ENCODE measurements at regions not wholly inside any gene's neighbourhood (a gene's known extent, or its start where the extent isn't known, plus 50 kb on each side); places are given as distances from the start of the nearest gene placed in this dataset.
"Not testable (repeated sequence)": the region's sequence is repeated elsewhere in the genome, so short reads cannot be mapped to it uniquely, and the experiment has no call there.

DNA sequence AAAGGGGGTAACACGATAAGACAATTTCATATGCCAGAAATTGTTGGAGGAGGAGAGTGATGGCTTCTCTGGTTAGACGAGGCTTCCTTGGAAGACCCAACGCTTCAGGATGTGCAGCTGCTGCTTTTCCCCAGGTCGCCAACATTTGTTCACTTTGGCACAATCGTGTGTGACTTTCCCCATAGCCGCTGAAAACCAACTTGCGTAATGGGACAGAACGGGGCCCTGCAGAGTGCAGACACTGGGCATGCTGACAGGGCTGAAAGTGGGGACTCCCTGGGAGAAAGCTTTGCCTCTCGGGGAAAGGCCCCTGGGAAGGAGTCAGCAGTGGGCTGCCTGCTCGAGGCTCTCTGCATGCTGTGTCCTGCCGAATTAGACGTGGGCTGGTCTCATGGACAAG lies 130.7 kb downstream of the MRPL57 start:
- TF ChIP-seq ZFP3 (CRISPR knock-in tag; IDR thresholded peaks at IDR 0.05); ZNF70 (CRISPR knock-in tag; IDR thresholded peaks at IDR 0.05); BACH2 (CRISPR knock-in tag; IDR thresholded peaks at IDR 0.05; ENCODE audit: borderline replicate concordance); PPARA (CRISPR knock-in tag; IDR thresholded peaks at IDR 0.05; ENCODE audit: borderline replicate concordance); ZFP30 (CRISPR knock-in tag; IDR thresholded peaks at IDR 0.05); CSDC2 (CRISPR knock-in tag; IDR thresholded peaks at IDR 0.05); TOX (CRISPR knock-in tag; IDR thresholded peaks at IDR 0.05; ENCODE audit: borderline replicate concordance); ARNTL (CRISPR knock-in tag; IDR thresholded peaks at IDR 0.05; ENCODE audit: borderline replicate concordance, low read depth): not testable (repeated sequence)
- TF ChIP-seq, protein P1, sequence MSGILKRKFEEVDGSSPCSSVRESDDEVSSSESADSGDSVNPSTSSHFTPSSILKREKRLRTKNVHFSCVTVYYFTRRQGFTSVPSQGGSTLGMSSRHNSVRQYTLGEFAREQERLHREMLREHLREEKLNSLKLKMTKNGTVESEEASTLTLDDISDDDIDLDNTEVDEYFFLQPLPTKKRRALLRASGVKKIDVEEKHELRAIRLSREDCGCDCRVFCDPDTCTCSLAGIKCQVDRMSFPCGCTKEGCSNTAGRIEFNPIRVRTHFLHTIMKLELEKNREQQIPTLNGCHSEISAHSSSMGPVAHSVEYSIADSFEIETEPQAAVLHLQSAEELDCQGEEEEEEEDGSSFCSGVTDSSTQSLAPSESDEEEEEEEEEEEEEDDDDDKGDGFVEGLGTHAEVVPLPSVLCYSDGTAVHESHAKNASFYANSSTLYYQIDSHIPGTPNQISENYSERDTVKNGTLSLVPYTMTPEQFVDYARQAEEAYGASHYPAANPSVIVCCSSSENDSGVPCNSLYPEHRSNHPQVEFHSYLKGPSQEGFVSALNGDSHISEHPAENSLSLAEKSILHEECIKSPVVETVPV (CRISPR knock-in tag; IDR thresholded peaks at IDR 0.05): not testable (repeated sequence)
- TF ChIP-seq, protein P2, sequence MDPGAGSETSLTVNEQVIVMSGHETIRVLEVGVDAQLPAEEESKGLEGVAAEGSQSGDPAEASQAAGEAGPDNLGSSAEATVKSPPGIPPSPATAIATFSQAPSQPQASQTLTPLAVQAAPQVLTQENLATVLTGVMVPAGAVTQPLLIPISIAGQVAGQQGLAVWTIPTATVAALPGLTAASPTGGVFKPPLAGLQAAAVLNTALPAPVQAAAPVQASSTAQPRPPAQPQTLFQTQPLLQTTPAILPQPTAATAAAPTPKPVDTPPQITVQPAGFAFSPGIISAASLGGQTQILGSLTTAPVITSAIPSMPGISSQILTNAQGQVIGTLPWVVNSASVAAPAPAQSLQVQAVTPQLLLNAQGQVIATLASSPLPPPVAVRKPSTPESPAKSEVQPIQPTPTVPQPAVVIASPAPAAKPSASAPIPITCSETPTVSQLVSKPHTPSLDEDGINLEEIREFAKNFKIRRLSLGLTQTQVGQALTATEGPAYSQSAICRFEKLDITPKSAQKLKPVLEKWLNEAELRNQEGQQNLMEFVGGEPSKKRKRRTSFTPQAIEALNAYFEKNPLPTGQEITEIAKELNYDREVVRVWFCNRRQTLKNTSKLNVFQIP (CRISPR knock-in tag; IDR thresholded peaks at IDR 0.05; ENCODE audit: borderline replicate concordance, low read depth): not testable (repeated sequence)
- TF ChIP-seq, protein P3, sequence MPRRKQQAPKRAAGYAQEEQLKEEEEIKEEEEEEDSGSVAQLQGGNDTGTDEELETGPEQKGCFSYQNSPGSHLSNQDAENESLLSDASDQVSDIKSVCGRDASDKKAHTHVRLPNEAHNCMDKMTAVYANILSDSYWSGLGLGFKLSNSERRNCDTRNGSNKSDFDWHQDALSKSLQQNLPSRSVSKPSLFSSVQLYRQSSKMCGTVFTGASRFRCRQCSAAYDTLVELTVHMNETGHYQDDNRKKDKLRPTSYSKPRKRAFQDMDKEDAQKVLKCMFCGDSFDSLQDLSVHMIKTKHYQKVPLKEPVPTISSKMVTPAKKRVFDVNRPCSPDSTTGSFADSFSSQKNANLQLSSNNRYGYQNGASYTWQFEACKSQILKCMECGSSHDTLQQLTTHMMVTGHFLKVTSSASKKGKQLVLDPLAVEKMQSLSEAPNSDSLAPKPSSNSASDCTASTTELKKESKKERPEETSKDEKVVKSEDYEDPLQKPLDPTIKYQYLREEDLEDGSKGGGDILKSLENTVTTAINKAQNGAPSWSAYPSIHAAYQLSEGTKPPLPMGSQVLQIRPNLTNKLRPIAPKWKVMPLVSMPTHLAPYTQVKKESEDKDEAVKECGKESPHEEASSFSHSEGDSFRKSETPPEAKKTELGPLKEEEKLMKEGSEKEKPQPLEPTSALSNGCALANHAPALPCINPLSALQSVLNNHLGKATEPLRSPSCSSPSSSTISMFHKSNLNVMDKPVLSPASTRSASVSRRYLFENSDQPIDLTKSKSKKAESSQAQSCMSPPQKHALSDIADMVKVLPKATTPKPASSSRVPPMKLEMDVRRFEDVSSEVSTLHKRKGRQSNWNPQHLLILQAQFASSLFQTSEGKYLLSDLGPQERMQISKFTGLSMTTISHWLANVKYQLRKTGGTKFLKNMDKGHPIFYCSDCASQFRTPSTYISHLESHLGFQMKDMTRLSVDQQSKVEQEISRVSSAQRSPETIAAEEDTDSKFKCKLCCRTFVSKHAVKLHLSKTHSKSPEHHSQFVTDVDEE (CRISPR knock-in tag; IDR thresholded peaks at IDR 0.05): not testable (repeated sequence)
